SK-N-SH treated with all-trans-retinoic acid at 6 μM for 48 hours (cell line): ENCODE measurements at regions not wholly inside any gene's neighbourhood (a gene's known extent, or its start where the extent isn't known, plus 50 kb on each side); places are given as distances from the start of the nearest gene placed in this dataset.

Source experiments
- ATAC-seq: fragments of 200-7000 bp; cut with Tn5 transposase; 3 replicates; pipeline ENCODE4 v1.9.1; 2020; ENCODE audit warnings: mild to moderate bottlenecking, moderate library complexity
- ARNTL ChIP-seq: fragments of 450-650 bp; formaldehyde crosslinking; IDR thresholded peaks from 2 replicates; pipeline ENCODE4 v1.5.0; 2020; ENCODE audit warnings: low read depth, mild to moderate bottlenecking, moderate library complexity, borderline replicate concordance
- BACH2 ChIP-seq: fragments of 250-450 bp; sonication (Bioruptor Pico); IDR thresholded peaks from 2 replicates; pipeline ENCODE4 v1.9.0; 2021; ENCODE audit warnings: mild to moderate bottlenecking, borderline replicate concordance
- CREB5 ChIP-seq: fragments of 250-450 bp; sonication (Bioruptor Pico); IDR thresholded peaks from 2 replicates; pipeline ENCODE4 v1.5.1; 2020; ENCODE audit warnings: low read depth, mild to moderate bottlenecking, moderate library complexity
- CSDC2 ChIP-seq: fragments of 250-450 bp; sonication (Bioruptor Pico); IDR thresholded peaks from 2 replicates; pipeline ENCODE4 v1.5.0; 2020; ENCODE audit warnings: mild to moderate bottlenecking, moderate library complexity
- CSRNP3 ChIP-seq: fragments of 250-450 bp; sonication (Bioruptor Pico); IDR thresholded peaks from 2 replicates; pipeline ENCODE4 v1.5.1; 2021; ENCODE audit warnings: mild to moderate bottlenecking, moderate library complexity
- ESRRG ChIP-seq: fragments of 250-450 bp; sonication (Bioruptor Pico); IDR thresholded peaks from 2 replicates; pipeline ENCODE4 v1.6.1; 2021; ENCODE audit warnings: mild to moderate bottlenecking
- GLIS3 ChIP-seq: fragments of 250-450 bp; sonication (Bioruptor Pico); IDR thresholded peaks from 2 replicates; pipeline ENCODE4 v1.5.0; 2020; ENCODE audit warnings: mild to moderate bottlenecking, moderate library complexity
- ISL1 ChIP-seq: fragments of 250-450 bp; sonication (Bioruptor Pico); IDR thresholded peaks from 2 replicates; pipeline ENCODE4 v2.1.2; 2022; ENCODE audit warnings: mild to moderate bottlenecking, moderate library complexity
- OSR1 ChIP-seq: fragments of 250-450 bp; sonication (Bioruptor Pico); IDR thresholded peaks from 2 replicates; pipeline ENCODE4 v1.8.0; 2022; ENCODE audit warnings: moderate library complexity, mild to moderate bottlenecking, inconsistent platforms
- PATZ1 ChIP-seq: fragments of 250-450 bp; sonication (Bioruptor Pico); IDR thresholded peaks from 2 replicates; pipeline ENCODE4 v1.8.0; 2020; ENCODE audit warnings: mild to moderate bottlenecking, moderate library complexity, borderline replicate concordance
- PPARA ChIP-seq: fragments of 250-450 bp; sonication (Bioruptor Pico); IDR thresholded peaks from 2 replicates; pipeline ENCODE4 v1.5.0; 2020; ENCODE audit warnings: mild to moderate bottlenecking, borderline replicate concordance
- RARB ChIP-seq: fragments of 250-450 bp; sonication (Bioruptor Pico); IDR thresholded peaks from 2 replicates; pipeline ENCODE4 v1.8.0; 2021; ENCODE audit warnings: mild to moderate bottlenecking, moderate library complexity
- TCF4 ChIP-seq: fragments of 250-450 bp; sonication (Bioruptor Pico); IDR thresholded peaks from 2 replicates; pipeline ENCODE4 v1.8.0; 2021; ENCODE audit warnings: mild to moderate bottlenecking, moderate library complexity, borderline replicate concordance
- TOX ChIP-seq: fragments of 250-450 bp; sonication (Bioruptor Pico); IDR thresholded peaks from 2 replicates; pipeline ENCODE4 v1.8.0; 2021; ENCODE audit warnings: mild to moderate bottlenecking, moderate library complexity, borderline replicate concordance
- ZC3H10 ChIP-seq: fragments of 250-450 bp; sonication (Bioruptor Pico); IDR thresholded peaks from 2 replicates; pipeline ENCODE4 v1.5.1; 2021; ENCODE audit warnings: mild to moderate bottlenecking, moderate library complexity
- ZFP3 ChIP-seq: fragments of 250-450 bp; sonication (Bioruptor Pico); IDR thresholded peaks from 2 replicates; pipeline ENCODE4 v1.5.0; 2020; ENCODE audit warnings: mild to moderate bottlenecking, moderate library complexity
- ZFP30 ChIP-seq: fragments of 450-650 bp; formaldehyde crosslinking; IDR thresholded peaks from 2 replicates; pipeline ENCODE4 v1.5.0; 2022; ENCODE audit warnings: mild to moderate bottlenecking, moderate library complexity
- ZNF565 ChIP-seq: fragments of 450-650 bp; formaldehyde crosslinking; conservative IDR thresholded peaks from 2 replicates; pipeline ENCODE4 v1.5.0; 2020; ENCODE audit warnings: low read depth, mild to moderate bottlenecking, moderate library complexity
- ZNF70 ChIP-seq: fragments of 450-650 bp; formaldehyde crosslinking; IDR thresholded peaks from 2 replicates; pipeline ENCODE4 v1.5.0; 2020; ENCODE audit warnings: mild to moderate bottlenecking, moderate library complexity
- ZNF8 ChIP-seq: fragments of 450-650 bp; formaldehyde crosslinking; IDR thresholded peaks from 2 replicates; pipeline ENCODE4 v1.5.0; 2020; ENCODE audit warnings: mild to moderate bottlenecking, moderate library complexity
- TF ChIP-seq, protein P1 (sequence below): fragments of 250-450 bp; sonication (Bioruptor Pico); IDR thresholded peaks from 2 replicates; pipeline ENCODE4 v1.8.0; 2021; ENCODE audit warnings: low read depth, mild to moderate bottlenecking, moderate library complexity, borderline replicate concordance
- TF ChIP-seq, protein P2 (sequence below): fragments of 250-450 bp; sonication (Bioruptor Pico); IDR thresholded peaks from 2 replicates; pipeline ENCODE4 v1.5.0; 2020; ENCODE audit warnings: mild to moderate bottlenecking, moderate library complexity

GRCh38 chr1:208641579-208642280 is 397.5 kb upstream of the PLXNA2 start:
- ATAC-seq, result peak; percentile 80
- TF ChIP-seq ZC3H10, result no peak
- TF ChIP-seq ESRRG, result no peak
- TF ChIP-seq, protein P1, sequence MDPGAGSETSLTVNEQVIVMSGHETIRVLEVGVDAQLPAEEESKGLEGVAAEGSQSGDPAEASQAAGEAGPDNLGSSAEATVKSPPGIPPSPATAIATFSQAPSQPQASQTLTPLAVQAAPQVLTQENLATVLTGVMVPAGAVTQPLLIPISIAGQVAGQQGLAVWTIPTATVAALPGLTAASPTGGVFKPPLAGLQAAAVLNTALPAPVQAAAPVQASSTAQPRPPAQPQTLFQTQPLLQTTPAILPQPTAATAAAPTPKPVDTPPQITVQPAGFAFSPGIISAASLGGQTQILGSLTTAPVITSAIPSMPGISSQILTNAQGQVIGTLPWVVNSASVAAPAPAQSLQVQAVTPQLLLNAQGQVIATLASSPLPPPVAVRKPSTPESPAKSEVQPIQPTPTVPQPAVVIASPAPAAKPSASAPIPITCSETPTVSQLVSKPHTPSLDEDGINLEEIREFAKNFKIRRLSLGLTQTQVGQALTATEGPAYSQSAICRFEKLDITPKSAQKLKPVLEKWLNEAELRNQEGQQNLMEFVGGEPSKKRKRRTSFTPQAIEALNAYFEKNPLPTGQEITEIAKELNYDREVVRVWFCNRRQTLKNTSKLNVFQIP (CRISPR knock-in tag), result no peak
- TF ChIP-seq CSRNP3 (CRISPR knock-in tag), result no peak
- no peak for TF ChIP-seq TCF4 (CRISPR knock-in tag)
- TF ChIP-seq, protein P2, sequence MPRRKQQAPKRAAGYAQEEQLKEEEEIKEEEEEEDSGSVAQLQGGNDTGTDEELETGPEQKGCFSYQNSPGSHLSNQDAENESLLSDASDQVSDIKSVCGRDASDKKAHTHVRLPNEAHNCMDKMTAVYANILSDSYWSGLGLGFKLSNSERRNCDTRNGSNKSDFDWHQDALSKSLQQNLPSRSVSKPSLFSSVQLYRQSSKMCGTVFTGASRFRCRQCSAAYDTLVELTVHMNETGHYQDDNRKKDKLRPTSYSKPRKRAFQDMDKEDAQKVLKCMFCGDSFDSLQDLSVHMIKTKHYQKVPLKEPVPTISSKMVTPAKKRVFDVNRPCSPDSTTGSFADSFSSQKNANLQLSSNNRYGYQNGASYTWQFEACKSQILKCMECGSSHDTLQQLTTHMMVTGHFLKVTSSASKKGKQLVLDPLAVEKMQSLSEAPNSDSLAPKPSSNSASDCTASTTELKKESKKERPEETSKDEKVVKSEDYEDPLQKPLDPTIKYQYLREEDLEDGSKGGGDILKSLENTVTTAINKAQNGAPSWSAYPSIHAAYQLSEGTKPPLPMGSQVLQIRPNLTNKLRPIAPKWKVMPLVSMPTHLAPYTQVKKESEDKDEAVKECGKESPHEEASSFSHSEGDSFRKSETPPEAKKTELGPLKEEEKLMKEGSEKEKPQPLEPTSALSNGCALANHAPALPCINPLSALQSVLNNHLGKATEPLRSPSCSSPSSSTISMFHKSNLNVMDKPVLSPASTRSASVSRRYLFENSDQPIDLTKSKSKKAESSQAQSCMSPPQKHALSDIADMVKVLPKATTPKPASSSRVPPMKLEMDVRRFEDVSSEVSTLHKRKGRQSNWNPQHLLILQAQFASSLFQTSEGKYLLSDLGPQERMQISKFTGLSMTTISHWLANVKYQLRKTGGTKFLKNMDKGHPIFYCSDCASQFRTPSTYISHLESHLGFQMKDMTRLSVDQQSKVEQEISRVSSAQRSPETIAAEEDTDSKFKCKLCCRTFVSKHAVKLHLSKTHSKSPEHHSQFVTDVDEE (CRISPR knock-in tag), result no peak
- TF ChIP-seq PPARA (CRISPR knock-in tag), result no peak
- no peak for TF ChIP-seq CREB5 (CRISPR knock-in tag)
- no peak for TF ChIP-seq CSDC2 (CRISPR knock-in tag)
- TF ChIP-seq ZNF565 (CRISPR knock-in tag), result no peak
- no peak for TF ChIP-seq ZFP30 (CRISPR knock-in tag)
- no peak for TF ChIP-seq TOX (CRISPR knock-in tag)
- TF ChIP-seq OSR1 (CRISPR knock-in tag), result no peak
- TF ChIP-seq ZFP3 (CRISPR knock-in tag), result no peak
- TF ChIP-seq ISL1, result no peak
- TF ChIP-seq ZNF70, result no peak
- TF ChIP-seq PATZ1 (CRISPR knock-in tag), result no peak
- TF ChIP-seq ARNTL (CRISPR knock-in tag), result no peak
- TF ChIP-seq BACH2 (CRISPR knock-in tag), result no peak
- no peak for TF ChIP-seq ZNF8 (CRISPR knock-in tag)

DNA sequence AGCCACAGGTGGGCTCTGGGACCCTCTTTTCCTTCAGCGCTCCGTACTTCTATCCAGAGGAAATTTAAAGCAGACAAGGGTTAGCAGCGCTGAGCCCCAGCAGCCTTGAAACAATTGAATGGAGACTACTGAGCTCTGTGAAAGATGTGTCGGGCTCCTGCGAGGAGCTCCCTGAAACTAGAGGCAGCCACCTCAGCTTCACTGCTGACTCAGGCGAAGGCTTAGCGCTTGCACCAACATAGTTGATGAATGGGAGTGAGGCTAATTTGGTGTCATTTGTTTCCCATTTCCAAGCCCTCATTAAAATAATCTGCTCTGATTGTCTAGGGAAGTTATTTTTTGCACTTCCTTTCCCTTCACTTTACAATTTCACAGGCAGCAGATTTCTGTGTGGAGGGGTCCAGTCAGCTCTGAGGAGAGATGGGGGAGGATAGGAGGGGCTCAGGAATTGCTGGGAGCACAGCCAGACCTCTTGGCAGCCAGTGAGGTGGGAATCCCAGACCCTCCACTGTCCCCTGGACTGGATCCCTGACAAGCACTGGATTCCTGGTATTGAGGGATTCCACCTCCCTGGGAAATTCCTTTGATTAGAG is 398.9 kb upstream of the PLXNA2 start:
- ATAC-seq, result no peak
- TF ChIP-seq BACH2 (CRISPR knock-in tag), result no peak
- no peak for TF ChIP-seq ZNF70
- no peak for TF ChIP-seq ISL1
- no peak for TF ChIP-seq ARNTL (CRISPR knock-in tag)
- no peak for TF ChIP-seq CREB5 (CRISPR knock-in tag)
- TF ChIP-seq GLIS3, result no peak
- TF ChIP-seq ESRRG, result no peak
- no peak for TF ChIP-seq TOX (CRISPR knock-in tag)
- TF ChIP-seq RARB (CRISPR knock-in tag), result no peak
- TF ChIP-seq OSR1 (CRISPR knock-in tag), result no peak
- no peak for TF ChIP-seq ZFP3 (CRISPR knock-in tag)
- TF ChIP-seq ZNF8 (CRISPR knock-in tag), result no peak
- TF ChIP-seq PATZ1 (CRISPR knock-in tag), result no peak
- no peak for TF ChIP-seq ZFP30 (CRISPR knock-in tag)
- no peak for TF ChIP-seq TCF4 (CRISPR knock-in tag)
- no peak for TF ChIP-seq PPARA (CRISPR knock-in tag)
